Globus pallidus (tissue), 1 donor: ENCODE measurements at regions not wholly inside any gene's neighbourhood (a gene's known extent, or its start where the extent isn't known, plus 50 kb on each side); places are given as distances from the start of the nearest gene placed in this dataset.

Experiments used
- DNase-seq: peaks from one replicate; pipeline ENCODE4 v3.0.0-alpha.2; 2015; ENCODE audit warnings: low spot score

GRCh38 chr9:129471201-129472019 is 149.5 kb downstream of the C9orf50 start:
- no peak for DNase-seq

- DNase-seq: no peak
Observed at GRCh38 chr9:129469988-129470316, 150.9 kb downstream of the C9orf50 start.

- no peak for DNase-seq
Observed at GRCh38 chr9:129469188-129469987, 151.5 kb downstream of the C9orf50 start.

GRCh38 chr9:129467739-129468666 is 152.9 kb downstream of the C9orf50 start:
- DNase-seq: no peak

- no peak for DNase-seq
Observed at GRCh38 chr9:129467004-129467588, 153.8 kb downstream of the C9orf50 start.

- no peak for DNase-seq
Observed at GRCh38 chr9:129465834-129466535, 154.9 kb downstream of the C9orf50 start.

DNA sequence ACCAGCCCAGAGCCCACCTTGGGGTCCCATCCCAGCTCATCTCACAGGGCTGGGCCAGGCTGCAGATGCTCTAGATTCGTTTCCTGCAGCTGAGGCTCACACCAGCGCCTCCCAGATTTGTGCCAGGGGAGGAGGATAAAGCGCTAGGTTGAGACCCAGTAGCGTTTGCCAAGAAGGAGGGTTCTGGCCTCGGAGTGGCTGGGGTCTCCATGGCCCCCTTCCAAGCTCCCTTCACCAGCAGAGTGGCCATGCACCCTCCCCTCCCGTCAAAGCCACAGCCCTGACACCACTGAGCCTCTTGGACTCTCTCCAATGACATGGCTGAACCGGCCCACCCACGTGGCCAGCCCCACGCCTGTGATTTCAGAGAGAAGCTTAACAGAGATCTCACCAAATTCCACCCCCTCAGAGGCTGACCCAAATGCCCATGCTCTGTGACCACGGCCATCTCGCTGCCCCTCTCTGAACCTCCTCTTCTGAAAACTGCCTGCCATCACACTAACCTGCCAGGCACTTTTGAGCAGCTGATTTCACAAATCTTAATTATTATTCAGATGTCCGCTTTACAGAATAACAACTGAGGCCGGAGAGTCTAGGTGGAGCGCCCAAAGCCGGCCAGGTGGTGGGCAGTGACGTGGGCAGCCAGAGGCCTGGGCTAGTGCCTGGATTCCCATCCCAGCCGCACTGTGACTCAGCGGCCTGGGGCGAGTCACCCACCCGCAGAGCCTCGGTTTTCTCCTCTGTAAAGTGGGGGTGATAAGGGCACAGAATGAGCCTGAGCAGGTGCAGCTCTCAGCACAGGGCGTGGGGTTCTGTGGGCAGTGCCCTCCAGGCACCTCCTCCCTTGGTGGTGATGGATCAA is 155.7 kb downstream of the C9orf50 start:
- no peak for DNase-seq

GRCh38 chr9:129463994-129464393 is 156.9 kb downstream of the C9orf50 start:
- no peak for DNase-seq

GRCh38 chr9:129463477-129463876 is 157.4 kb downstream of the C9orf50 start:
- DNase-seq: no peak

- no peak for DNase-seq
Observed at GRCh38 chr9:129462360-129462759, 158.5 kb downstream of the C9orf50 start.

DNA sequence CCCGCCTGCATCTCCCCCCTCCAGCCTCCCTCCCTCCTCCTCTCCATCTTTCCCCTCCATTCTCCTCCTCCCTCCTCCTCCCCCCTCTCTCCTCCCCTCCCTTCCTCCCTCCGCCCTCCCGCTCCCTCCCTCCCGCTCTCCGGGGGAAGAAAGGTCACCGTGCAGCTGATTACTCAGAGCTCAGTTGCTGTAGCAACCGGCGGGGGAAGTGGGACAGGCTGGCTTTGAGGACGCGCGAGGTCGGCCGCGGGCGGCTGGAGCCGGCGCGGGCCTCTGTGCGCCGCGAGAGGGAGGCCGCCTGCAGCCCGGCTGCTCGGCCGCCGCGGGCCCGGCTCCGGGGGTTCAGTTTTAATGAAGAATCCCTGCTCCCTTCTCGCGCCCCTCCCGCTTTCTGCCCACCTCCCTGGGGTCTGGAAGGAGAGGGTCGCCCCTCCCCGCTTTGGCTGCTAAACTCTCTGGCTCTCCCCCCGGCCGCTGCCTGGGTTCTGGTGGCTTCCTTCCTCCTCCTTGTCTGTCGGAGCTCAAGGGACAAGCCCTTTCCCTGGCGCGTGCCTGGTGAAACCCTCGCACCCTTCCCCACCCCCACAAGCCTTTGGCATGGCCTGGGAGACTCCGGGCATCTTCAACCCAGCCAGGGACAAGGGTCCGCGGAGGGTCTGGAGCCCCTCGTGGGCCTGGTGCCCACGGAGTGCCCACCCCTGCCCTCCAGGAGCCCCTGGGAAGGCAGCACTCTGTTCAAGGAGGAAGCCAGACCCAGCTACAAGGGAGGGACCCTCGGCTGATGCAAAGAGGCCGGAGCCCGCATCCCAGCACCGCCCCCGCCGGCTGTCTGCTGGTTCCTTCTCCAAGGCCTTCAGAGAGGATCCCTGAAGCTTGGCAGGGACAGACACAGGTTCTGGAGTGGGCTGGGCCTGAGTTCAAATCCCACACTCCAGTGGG is 160.3 kb downstream of the C9orf50 start:
- DNase-seq: peak; percentile 99

GRCh38 chr9:129459547-129460322 is 161.2 kb downstream of the C9orf50 start:
- no peak for DNase-seq

- DNase-seq: peak; percentile 69
Observed at GRCh38 chr9:129458663-129459546, 162.0 kb downstream of the C9orf50 start.

DNA sequence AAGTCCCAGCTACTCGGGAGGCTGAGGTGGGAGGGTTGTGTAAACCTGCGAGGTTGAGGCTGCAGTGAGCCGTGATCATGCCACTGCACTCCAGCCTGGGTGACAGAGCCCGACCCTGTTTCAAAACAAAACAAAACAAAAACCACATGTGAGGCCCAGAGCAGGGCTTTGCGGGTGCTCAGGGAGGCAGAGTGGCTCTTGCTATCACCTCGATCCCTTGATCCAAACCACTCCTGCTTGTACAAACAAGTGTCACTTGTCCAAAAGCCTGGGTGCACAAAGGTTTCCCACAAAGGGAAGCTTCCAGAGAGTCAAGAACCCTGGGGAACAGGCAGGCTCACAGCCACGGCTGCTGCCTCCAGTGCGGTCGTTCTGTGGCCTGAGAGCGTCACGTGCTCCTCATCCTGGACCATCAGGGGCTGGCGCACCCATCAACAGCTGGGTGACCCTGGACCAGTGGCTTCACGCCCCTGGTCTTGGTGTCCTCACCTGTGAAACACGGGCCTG is 162.7 kb downstream of the C9orf50 start:
- peak; percentile 63 for DNase-seq

DNA sequence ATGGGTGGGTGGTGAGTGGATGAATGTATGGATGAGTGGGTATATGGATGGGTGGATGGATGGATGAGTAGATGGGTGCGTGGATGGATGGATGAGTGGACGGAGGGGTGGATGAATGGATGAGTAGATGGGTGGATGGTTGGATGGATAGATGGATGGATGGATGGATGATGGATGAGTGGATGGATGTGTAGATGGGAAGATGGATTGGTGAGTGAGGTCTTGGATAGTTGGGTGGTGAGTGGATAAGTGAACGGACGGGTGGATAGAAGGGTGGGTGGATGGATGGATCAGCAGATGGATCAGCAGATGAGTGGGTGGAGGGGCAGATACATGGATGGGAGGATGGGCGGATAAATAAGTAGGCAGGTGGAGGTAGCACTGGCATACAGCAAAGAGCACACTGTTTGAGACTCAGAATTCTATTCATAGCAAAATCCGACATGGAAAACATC is 163.5 kb downstream of the C9orf50 start:
- DNase-seq: no peak

GRCh38 chr9:129456549-129457324 is 164.2 kb downstream of the C9orf50 start:
- DNase-seq: no peak
